Stimulated activated CD8-positive, alpha-beta memory T cell treated with anti-CD3 and anti-CD28 coated beads, Interleukin-7, amount 100 ng/mL, for 4 hours (primary cell): ENCODE measurements at regions not wholly inside any gene's neighbourhood (a gene's known extent, or its start where the extent isn't known, plus 50 kb on each side); places are given as distances from the start of the nearest gene placed in this dataset.

Experiments used
- DNase-seq, 2 donors: peaks; one replicate each; pipeline ENCODE4 v3.0.0-alpha.2; 2020; ENCODE audit warnings: low read depth in 2 of 2

GRCh38 chr5:99133921-99134320 lies 205.1 kb upstream of the CHD1 start:
- DNase-seq: no peak

DNA sequence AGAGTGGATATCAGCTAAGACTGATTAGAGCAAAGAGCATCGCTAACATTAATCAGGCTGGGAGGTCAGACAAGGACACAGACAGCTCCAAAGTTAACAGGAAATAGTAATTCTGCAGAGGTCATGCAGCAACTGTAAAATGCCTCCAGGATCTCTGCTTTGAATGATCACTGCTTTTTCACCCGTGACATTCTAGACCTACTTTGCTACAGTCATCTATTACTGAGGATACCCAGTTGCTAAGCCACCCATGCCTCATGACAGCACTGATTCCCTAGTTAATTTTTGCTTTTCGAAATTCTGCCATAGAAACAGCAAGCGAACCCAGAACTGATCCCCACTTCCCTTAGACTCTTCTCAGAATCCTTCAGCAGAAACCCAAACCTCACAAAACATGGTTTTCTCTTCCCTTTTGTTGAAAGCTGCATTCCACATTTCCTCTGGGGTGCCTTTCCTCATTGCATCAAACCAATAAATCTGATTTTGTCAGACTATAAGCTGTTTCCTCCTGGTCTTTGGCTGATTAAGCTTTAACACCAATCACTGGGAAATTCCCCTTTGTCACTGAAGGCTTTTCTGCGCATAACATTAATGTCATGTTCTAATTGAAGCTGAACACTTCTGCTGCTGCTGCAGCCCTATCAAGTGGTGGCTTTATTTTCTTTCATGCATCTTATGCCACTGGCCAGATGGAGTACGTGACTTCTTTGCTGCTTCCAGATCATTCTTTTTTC lies 201.1 kb upstream of the CHD1 start:
- no peak for DNase-seq

DNA sequence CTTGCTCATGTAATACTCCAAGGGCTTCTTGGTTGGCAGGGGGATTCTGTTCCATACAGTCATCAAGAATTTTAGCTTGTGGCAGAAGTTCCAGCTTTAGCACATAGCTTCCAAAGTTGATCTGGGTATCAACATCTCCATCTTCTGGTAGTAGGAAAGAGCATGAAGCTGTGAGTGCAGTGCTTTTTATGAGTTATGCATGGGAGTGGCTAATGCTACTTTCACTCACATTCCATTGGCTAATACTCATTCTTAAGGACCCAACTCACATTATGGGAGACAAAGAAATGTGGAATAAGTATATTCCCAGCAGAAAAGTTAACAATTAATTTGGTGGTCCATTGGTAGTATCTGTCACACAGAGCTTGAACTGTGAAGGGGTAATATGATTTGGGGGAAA lies 194.2 kb upstream of the CHD1 start:
- DNase-seq: no peak

DNA sequence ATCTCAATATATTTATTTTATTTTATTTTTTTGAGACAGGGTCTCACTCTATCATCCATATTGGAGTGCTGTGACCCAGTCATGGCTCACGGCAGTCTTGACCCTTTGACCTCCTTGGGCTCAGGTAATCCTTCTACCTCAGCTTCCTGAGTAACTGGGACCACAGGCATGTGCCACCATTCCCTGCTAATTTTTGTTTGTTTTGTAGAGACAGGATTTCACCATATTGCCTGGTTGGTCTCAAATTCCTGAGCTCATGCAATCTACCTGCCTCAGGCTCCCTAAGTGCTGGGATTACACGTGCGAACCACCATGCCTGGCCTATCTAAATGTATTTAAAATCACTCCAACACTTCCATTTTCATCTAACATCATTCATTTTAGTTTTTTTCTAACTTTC lies 190.5 kb upstream of the CHD1 start:
- no peak for DNase-seq

DNA sequence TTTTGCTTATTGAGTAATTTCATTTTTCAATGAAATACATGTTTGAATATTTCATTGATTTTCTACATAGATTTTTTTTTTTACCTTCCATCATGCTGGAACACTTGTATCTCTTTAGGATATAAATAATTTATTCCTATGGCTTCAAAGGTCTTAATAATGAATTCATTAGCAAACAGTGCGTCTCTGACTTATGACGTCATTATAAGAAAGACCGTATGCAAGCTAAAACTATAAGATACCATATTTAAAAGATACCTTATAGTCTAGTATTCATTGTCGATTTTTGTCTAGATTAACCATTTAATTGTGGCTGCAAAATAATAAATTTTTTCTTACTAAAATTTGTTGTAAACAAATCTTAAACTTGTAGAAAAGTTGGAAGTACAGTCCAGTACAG lies 187.7 kb upstream of the CHD1 start:
- DNase-seq: no peak

- no peak for DNase-seq
These were observed 181.1 kb upstream of the CHD1 start for GRCh38 chr5:99109894-99110293.

DNA sequence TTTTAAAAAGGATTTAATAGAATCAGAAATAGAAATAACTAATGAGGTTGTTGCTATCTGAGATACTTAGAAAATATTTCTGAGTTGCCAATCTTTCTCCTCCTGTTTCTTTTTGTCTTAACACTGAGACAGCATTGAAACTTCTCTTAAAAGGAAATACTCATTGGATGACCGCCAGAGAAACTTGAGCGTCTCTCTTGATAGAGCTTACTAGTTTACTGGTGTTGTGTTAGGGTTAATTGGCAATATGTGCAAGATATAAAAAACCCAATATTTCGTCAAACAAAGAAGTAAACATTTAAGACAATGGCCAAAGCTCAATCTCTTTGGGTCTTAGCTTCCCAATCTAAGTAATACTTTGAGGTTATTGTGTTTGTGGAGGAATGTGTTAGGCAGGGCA lies 176.4 kb upstream of the CHD1 start:
- no peak for DNase-seq

- no peak for DNase-seq
These were observed 175.8 kb upstream of the CHD1 start for GRCh38 chr5:99104538-99105132.

- DNase-seq: no peak
These were observed 173.4 kb upstream of the CHD1 start for GRCh38 chr5:99102073-99102697.

- DNase-seq: no peak
These were observed 170.9 kb upstream of the CHD1 start for GRCh38 chr5:99099691-99100090.

DNA sequence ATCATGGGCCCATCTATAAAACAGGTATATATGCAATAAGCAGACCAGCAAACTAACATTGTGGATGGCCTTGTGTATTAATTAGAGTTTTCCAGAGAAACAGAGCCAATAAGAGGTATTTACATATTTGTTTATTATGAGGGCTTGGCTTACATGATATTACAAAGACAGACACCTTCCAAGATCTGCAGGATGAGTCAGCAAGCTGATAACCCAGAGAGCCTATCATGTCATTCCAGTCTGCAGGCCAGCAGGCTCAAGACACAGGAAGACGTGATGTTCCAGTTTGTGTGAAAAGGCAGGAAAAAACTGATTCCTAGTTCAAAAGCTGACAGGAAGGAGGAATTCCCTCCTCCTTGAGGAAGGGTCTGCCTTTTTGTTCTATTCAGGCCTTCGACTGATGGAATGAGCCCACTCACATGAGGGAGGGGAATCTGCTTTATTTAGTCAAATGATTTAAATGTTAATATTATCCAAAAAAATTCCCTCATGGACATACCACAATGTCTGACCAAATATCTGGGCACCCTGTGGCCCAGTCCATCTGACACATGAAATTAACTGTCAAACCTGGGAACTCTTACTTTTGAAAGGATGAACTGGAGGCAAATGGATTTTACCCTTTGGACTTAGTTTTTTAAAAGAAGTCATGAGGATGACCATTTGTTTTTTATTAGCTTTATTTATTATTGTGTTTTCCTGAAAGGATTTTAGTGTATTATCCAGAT lies 161.2 kb upstream of the CHD1 start:
- no peak for DNase-seq

DNA sequence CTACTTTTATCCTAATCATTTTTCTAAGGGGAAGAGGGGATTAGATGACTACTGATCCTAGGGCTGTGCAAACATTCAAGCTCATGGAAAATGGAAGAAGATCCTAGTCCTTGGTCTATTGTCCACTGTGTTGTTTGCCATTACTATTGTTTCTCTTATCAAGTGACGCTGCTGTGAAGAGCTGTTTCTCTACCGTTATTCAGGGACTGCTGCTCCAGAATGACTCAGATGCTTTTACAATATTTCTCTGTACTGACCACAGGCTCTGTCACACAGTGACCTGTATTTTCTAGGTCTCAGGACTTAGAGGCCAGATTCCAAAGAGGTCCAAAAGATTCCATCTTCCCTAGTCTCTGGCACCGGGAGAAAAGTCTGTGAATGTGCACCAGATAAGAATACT lies 159.5 kb upstream of the CHD1 start:
- DNase-seq: no peak

- no peak for DNase-seq
These were observed 154.4 kb upstream of the CHD1 start for GRCh38 chr5:99083197-99083596.

GRCh38 chr5:99081711-99082110 lies 152.9 kb upstream of the CHD1 start:
- no peak for DNase-seq

DNA sequence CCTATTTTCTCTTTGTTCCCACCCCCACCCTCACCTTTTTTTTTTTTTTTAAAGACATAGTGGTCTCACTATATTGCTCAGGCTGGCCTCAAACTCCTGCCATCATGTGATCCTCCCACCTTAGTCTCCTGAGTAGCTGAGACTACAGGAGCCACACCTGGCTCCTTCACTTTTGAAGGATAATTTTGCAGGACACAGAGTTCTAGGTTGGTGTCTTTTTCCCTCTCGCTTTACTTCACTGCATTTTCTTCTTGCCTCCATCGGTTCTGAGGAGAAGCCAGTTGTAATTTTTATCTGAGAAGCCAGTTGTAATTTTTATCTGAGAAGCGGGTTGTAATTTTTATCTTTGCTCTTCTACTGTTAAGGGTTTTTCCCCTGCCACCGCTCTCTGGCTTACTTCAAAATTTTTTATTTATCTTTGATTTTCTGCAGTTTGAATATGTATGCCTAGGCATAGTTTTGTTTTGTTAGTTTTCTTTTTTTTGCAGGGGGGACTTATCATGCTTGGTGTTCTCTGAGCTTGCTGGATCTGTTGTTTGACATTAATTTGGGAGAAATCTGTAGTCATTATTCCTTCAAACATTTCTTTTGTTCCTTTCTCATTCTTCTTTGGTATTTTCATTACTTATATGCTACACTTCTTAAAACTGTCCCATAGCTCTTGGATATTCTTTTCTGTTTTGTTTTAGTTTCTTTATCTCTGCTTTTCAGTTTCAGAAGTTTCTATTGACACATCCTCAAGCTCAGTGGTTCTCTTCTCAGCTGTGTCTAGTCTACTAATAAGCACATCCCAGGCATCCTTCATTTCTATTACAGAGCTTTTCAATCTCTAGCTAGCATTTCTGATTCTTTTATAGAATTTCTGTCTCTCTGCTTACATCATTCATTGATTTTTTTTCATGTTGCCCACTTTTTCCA lies 148.2 kb upstream of the CHD1 start:
- DNase-seq: no peak

- no peak for DNase-seq
These were observed 144.0 kb upstream of the CHD1 start for GRCh38 chr5:99072846-99073245.

GRCh38 chr5:99070822-99071221 lies 142.0 kb upstream of the CHD1 start:
- DNase-seq: no peak

GRCh38 chr5:99070362-99070761 lies 141.6 kb upstream of the CHD1 start:
- DNase-seq: no peak

GRCh38 chr5:99068944-99069650 lies 140.3 kb upstream of the CHD1 start:
- DNase-seq: no peak

DNA sequence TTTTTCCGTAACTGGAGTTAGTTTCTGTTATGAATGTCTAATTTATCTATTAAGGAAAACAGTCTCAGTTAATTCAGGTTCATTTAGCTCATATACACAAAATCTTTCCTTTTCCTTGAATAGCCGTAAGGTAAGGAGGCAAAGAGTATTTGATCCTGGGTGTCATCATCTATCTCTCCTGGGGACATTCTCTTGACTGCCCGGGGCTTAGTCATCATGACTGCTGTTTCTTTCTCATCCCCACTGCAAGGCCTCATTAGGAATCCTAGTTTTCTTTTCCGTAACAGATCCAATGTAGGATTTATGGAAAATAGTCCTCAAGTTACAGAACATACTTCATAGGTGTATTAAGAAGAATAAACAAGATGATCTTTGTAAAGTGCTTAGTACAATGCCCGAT lies 134.9 kb upstream of the CHD1 start:
- no peak for DNase-seq

DNA sequence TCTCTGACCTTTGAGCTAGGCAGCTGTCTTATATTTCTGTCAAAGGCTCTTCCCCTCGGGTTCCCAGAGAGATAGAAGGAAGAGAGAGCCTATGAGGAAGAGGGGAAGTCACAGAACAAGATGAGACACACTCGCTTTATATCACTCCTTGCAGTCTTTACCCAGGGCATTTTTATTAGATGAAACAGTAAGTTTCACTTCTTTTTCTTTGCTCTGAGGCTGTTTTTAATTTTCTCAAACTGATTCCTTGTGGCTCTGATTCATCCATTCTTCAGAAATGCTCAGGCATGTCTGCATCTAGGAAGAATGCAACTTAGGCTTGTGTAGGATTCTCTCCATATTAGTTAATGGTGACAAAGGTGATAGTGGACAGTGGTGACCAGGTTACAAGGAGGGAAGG lies 132.9 kb upstream of the CHD1 start:
- DNase-seq: no peak
